ENCODE measurements at regions not wholly inside any gene's neighbourhood (a gene's known extent, or its start where the extent isn't known, plus 50 kb on each side); places are given as distances from the start of the nearest gene placed in this dataset.

DNA sequence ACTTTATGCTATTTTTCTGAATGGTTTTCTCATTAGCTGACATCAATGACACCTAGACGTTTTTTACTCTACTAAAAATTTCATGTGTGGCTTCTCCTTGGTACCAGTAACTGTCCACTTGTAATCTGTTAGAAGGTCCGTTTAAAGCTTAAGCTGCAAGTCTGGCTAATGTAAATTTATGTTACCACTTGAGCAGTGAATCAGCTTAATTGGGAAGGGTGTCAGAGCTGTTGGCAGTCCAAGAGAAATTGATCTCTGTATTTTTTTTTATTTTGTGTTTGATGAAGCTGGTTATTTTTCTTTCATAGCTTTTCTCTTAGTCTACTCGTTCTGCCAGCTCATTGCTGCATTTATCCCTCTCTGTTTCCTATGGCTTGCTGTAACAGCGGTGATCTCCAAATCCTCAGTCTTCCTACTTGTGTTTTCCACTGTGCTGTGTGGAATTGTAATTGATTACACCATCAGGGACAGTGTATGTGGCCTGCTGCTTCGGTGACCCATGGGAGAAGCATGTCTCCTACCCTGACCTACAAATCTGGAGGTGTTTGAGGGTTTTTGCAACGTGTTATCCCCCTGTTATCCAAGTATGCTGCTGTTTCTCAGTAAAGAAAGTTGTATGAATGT is 724.2 kb upstream of the REG3G start:
- TF ChIP-seq, protein P1, sequence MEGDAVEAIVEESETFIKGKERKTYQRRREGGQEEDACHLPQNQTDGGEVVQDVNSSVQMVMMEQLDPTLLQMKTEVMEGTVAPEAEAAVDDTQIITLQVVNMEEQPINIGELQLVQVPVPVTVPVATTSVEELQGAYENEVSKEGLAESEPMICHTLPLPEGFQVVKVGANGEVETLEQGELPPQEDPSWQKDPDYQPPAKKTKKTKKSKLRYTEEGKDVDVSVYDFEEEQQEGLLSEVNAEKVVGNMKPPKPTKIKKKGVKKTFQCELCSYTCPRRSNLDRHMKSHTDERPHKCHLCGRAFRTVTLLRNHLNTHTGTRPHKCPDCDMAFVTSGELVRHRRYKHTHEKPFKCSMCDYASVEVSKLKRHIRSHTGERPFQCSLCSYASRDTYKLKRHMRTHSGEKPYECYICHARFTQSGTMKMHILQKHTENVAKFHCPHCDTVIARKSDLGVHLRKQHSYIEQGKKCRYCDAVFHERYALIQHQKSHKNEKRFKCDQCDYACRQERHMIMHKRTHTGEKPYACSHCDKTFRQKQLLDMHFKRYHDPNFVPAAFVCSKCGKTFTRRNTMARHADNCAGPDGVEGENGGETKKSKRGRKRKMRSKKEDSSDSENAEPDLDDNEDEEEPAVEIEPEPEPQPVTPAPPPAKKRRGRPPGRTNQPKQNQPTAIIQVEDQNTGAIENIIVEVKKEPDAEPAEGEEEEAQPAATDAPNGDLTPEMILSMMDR (tag by site-specific recombination; IDR thresholded peaks at IDR 0.05), result no peak
- TF ChIP-seq ZNF311 (tag by site-specific recombination; IDR thresholded peaks at IDR 0.05; ENCODE audit: borderline replicate concordance) (no peak), ZNF274 (IDR thresholded peaks at IDR 0.05; ENCODE audit: low read length) (no peak), ZNF274 (tag by site-specific recombination; IDR thresholded peaks at IDR 0.05; ENCODE audit: borderline replicate concordance) (no peak), ZXDB (tag by site-specific recombination; IDR thresholded peaks at IDR 0.05) (no peak), ZBTB8A (tag by site-specific recombination; IDR thresholded peaks at IDR 0.05) (no peak), SP2 (tag by site-specific recombination; IDR thresholded peaks at IDR 0.05) (no peak), YY1 (tag by site-specific recombination; IDR thresholded peaks at IDR 0.05) (no peak), ZNF624 (tag by site-specific recombination; IDR thresholded peaks at IDR 0.05) (no peak), ZBTB7A (tag by site-specific recombination; IDR thresholded peaks at IDR 0.05; ENCODE audit: low read depth) (no peak)
- TF ChIP-seq, protein P2, sequence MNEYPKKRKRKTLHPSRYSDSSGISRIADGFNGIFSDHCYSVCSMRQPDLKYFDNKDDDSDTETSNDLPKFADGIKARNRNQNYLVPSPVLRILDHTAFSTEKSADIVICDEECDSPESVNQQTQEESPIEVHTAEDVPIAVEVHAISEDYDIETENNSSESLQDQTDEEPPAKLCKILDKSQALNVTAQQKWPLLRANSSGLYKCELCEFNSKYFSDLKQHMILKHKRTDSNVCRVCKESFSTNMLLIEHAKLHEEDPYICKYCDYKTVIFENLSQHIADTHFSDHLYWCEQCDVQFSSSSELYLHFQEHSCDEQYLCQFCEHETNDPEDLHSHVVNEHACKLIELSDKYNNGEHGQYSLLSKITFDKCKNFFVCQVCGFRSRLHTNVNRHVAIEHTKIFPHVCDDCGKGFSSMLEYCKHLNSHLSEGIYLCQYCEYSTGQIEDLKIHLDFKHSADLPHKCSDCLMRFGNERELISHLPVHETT (tag by site-specific recombination; IDR thresholded peaks at IDR 0.05), result no peak

Data from HEK293 (cell line).